Stimulated activated effector memory CD8-positive, alpha-beta T cell treated with anti-CD3 and anti-CD28 coated beads, Interleukin-12 subunit alpha, Interleukin-12 subunit beta, amount 100 ng/mL, for 72 hours (primary cell): ENCODE measurements at regions not wholly inside any gene's neighbourhood (a gene's known extent, or its start where the extent isn't known, plus 50 kb on each side); places are given as distances from the start of the nearest gene placed in this dataset.

Experiments
- ATAC-seq: fragments of 150-1000 bp; cut with Tn5 transposase; 2 replicates; pipeline ENCODE4 v1.10.0; 2021
- DNase-seq, 2 donors: peaks; one replicate each; pipeline ENCODE4 v3.0.0; 2021 to 2022; ENCODE audit warnings: low spot score in 2 of 2
- H3K27ac Mint-ChIP-seq: one replicate; pipeline ENCODE4 v1.8.0; 2022; ENCODE audit warnings: mild to moderate bottlenecking, mixed read lengths
- H3K36me3 Mint-ChIP-seq: one replicate; pipeline ENCODE4 v1.8.0; 2022; ENCODE audit warnings: mild to moderate bottlenecking, mixed read lengths
- H3K4me1 Mint-ChIP-seq: one replicate; pipeline ENCODE4 v1.8.0; 2022; ENCODE audit warnings: mixed read lengths
- H3K4me3 Mint-ChIP-seq: one replicate; pipeline ENCODE4 v1.8.0; 2022; ENCODE audit warnings: mild to moderate bottlenecking, mixed read lengths
- H3K9me3 Mint-ChIP-seq: one replicate; pipeline ENCODE4 v1.8.0; 2022; ENCODE audit warnings: mixed read lengths

GRCh38 chr5:56449071-56449640 is 216.0 kb upstream of the ANKRD55 start:
- H3K27ac Mint-ChIP-seq: no peak overlapping the region
- H3K4me3 Mint-ChIP-seq: no peak overlapping the region

DNA sequence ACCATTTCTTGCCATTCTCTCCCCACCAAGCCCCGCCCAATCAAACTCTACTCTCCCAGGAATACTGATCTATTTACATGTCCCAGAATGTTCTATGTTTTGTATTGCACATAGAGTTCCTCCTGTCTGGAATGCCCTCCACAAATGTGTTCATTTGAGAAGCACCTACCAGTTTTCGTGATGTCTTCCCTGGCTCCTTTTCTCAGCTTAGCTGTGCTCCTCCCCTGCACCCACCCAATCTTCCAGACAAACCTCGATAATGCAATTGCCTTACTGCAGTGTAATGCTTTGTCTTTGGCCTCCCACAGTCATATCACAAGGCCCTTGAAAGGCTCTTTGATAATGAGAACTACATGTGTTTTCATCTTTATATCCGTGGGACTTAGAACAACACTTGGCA is 214.5 kb upstream of the ANKRD55 start:
- no peak for ATAC-seq
- no peak for DNase-seq
- no peaks in the 10 kb centered on the region for H3K9me3 Mint-ChIP-seq
- no peaks in the 10 kb centered on the region for H3K36me3 Mint-ChIP-seq
- H3K4me1 Mint-ChIP-seq: no peaks in the 10 kb centered on the region
- no peak overlapping the region for H3K4me3 Mint-ChIP-seq
- no peak overlapping the region for H3K27ac Mint-ChIP-seq

More at GRCh38 chr5:56449071-56449640, 216.0 kb upstream of the ANKRD55 start:
- H3K9me3 Mint-ChIP-seq: no peaks in the 10 kb centered on the region
- DNase-seq (no peak), ATAC-seq (no peak)
- no peaks in the 10 kb centered on the region for H3K4me1 Mint-ChIP-seq
- no peaks in the 10 kb centered on the region for H3K36me3 Mint-ChIP-seq

GRCh38 chr5:56447232-56447631 is 214.1 kb upstream of the ANKRD55 start:
- Mint-ChIP-seq H3K4me3 (no peak overlapping the region), H3K27ac (no peak overlapping the region), H3K4me1 (no peaks in the 10 kb centered on the region), H3K36me3 (no peaks in the 10 kb centered on the region), H3K9me3 (no peaks in the 10 kb centered on the region)
- DNase-seq (no peak), ATAC-seq (no peak)

DNA sequence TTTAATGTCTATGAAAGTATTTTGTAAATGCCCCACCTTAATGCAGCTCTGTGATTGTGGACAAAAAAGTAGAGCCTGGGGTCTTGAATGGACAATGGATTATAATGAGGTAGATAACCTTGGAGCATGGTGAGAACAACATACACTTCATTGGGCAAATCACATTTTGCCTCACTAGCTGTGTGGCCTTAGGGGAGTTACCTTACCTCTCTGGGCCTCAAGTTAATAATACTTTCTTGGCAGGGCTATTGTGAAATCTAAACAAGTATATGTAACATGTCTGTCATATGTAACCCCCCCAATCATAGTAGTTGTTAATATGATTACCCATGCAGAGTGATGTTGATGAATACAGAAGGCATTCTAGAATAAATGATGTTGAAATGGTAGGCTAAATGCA is 213.6 kb upstream of the ANKRD55 start:
- no peak overlapping the region for H3K27ac Mint-ChIP-seq
- DNase-seq: no peak
- H3K36me3 Mint-ChIP-seq: no peaks in the 10 kb centered on the region
- ATAC-seq: no peak
- H3K4me1 Mint-ChIP-seq: no peaks in the 10 kb centered on the region
- H3K9me3 Mint-ChIP-seq: no peaks in the 10 kb centered on the region
- no peak overlapping the region for H3K4me3 Mint-ChIP-seq

- Mint-ChIP-seq H3K4me3 (no peak overlapping the region), H3K27ac (no peak overlapping the region), H3K4me1 (no peaks in the 10 kb centered on the region), H3K36me3 (no peaks in the 10 kb centered on the region), H3K9me3 (no peaks in the 10 kb centered on the region)
- ATAC-seq: no peak
- no peak for DNase-seq
Observed at GRCh38 chr5:56443826-56444225, 210.7 kb upstream of the ANKRD55 start.

GRCh38 chr5:56440871-56441740 is 208.0 kb upstream of the ANKRD55 start:
- Mint-ChIP-seq H3K4me1 (peaks cover 5% of the 10 kb centered on the region), H3K36me3 (no peaks in the 10 kb centered on the region), H3K27ac (no peak overlapping the region), H3K4me3 (no peak overlapping the region), H3K9me3 (no peaks in the 10 kb centered on the region)
- DNase-seq (no peak), ATAC-seq (no peak)

GRCh38 chr5:56434986-56435385 is 201.9 kb upstream of the ANKRD55 start:
- H3K9me3 Mint-ChIP-seq: no peaks in the 10 kb centered on the region
- ATAC-seq (no peak), DNase-seq (no peak)
- H3K4me1 Mint-ChIP-seq: peaks cover 6% of the 10 kb centered on the region
- no peak overlapping the region for H3K4me3 Mint-ChIP-seq
- H3K36me3 Mint-ChIP-seq: no peaks in the 10 kb centered on the region
- no peak overlapping the region for H3K27ac Mint-ChIP-seq

DNA sequence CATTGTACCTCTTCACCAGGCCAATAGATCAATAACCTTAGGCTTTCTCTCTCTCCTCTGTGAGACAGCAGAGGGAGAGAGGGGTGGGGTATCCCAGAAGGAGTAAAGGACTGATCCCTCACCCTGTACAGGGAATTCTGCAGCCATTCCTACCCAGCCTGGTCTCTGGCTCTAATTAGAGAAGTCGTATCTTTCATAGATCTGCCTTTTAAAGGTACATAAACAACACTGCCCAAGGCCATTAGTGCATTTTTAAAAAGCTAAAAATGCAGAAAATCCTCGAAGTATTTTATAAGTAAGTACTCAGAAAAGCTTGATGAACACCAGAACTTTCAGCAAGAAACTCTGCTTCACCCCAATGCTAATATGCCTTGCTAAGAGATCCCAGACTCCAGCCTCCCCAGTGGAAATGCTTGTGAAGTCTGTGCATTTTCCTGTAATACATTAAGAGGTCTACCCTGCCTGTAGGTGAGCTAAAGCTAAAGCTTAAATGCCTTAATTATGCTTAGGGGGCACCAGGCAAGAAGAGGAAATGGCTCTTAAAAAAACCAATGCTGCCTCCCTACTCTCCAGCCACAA is 200.0 kb upstream of the ANKRD55 start:
- Mint-ChIP-seq H3K27ac (no peak overlapping the region), H3K4me1 (peaks cover 6% of the 10 kb centered on the region), H3K4me3 (no peak overlapping the region), H3K9me3 (no peaks in the 10 kb centered on the region), H3K36me3 (no peaks in the 10 kb centered on the region)
- ATAC-seq (no peak), DNase-seq (no peak)

DNA sequence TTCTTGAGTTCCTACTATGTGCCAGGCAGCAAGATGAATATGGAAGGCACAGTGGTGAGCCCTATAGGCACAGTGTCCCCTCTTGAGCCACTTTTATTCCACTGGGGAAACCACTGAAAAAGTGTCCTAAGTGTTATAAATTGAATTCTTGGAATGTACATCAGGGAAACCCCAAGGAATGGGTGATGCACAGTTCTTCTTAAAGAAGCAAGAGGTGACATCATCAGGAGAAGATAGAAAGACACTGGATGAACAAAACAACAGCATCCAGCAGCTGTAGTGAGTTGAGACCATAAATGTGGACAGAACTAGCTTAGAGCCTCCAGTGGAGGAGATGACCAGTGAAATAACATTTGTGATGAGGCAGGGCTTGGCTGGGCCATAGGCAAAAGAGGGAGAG is 199.2 kb upstream of the ANKRD55 start:
- Mint-ChIP-seq H3K27ac (no peak overlapping the region), H3K4me3 (no peak overlapping the region), H3K36me3 (no peaks in the 10 kb centered on the region), H3K9me3 (no peaks in the 10 kb centered on the region), H3K4me1 (peaks cover 6% of the 10 kb centered on the region)
- ATAC-seq (no peak), DNase-seq (no peak)

GRCh38 chr5:56430422-56430821 is 197.3 kb upstream of the ANKRD55 start:
- no peaks in the 10 kb centered on the region for H3K9me3 Mint-ChIP-seq
- H3K27ac Mint-ChIP-seq: no peak overlapping the region
- DNase-seq: no peak
- H3K36me3 Mint-ChIP-seq: no peaks in the 10 kb centered on the region
- ATAC-seq: no peak
- H3K4me1 Mint-ChIP-seq: no peaks in the 10 kb centered on the region
- no peak overlapping the region for H3K4me3 Mint-ChIP-seq

GRCh38 chr5:56429110-56429561 is 196.0 kb upstream of the ANKRD55 start:
- no peak for ATAC-seq
- Mint-ChIP-seq H3K9me3 (no peaks in the 10 kb centered on the region), H3K27ac (no peak overlapping the region), H3K36me3 (no peaks in the 10 kb centered on the region), H3K4me1 (no peaks in the 10 kb centered on the region), H3K4me3 (no peak overlapping the region)
- DNase-seq: no peak

DNA sequence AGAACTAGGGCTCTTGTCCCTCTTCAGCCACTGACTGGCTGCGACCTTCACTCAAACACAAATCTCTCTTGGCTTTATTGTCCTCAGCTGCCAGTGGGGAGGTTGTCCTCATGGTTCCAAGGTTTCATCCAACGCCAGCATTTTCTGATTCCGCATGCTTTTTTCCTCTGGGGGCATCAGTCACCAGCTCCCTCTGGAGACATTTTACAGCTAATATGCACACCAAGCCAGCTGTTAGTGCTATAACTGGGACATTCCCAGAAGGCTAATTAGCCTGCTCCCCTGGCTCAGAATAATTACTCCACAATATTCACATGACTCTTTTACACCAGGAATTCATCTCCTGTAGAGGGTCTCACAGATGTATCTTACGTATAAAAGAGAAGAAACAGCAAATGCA is 193.6 kb upstream of the ANKRD55 start:
- Mint-ChIP-seq H3K9me3 (no peaks in the 10 kb centered on the region), H3K4me3 (no peak overlapping the region), H3K36me3 (no peaks in the 10 kb centered on the region), H3K4me1 (no peaks in the 10 kb centered on the region), H3K27ac (no peak overlapping the region)
- DNase-seq (no peak), ATAC-seq (no peak)

- ATAC-seq: no peak
- H3K9me3 Mint-ChIP-seq: peaks cover 15% of the 10 kb centered on the region
- H3K4me1 Mint-ChIP-seq: no peaks in the 10 kb centered on the region
- H3K27ac Mint-ChIP-seq: no peak overlapping the region
- H3K4me3 Mint-ChIP-seq: no peak overlapping the region
- DNase-seq: no peak
- no peaks in the 10 kb centered on the region for H3K36me3 Mint-ChIP-seq
Observed at GRCh38 chr5:56422076-56422762, 189.1 kb upstream of the ANKRD55 start.

GRCh38 chr5:56421246-56422075 is 188.3 kb upstream of the ANKRD55 start:
- H3K27ac Mint-ChIP-seq: no peak overlapping the region

GRCh38 chr5:56420323-56420722 is 187.2 kb upstream of the ANKRD55 start:
- H3K4me1 Mint-ChIP-seq: no peaks in the 10 kb centered on the region
- DNase-seq: no peak
- no peak overlapping the region for H3K27ac Mint-ChIP-seq
- H3K36me3 Mint-ChIP-seq: no peaks in the 10 kb centered on the region
- peaks cover 15% of the 10 kb centered on the region for H3K9me3 Mint-ChIP-seq
- no peak for ATAC-seq
- no peak overlapping the region for H3K4me3 Mint-ChIP-seq

More at GRCh38 chr5:56421246-56422075, 188.3 kb upstream of the ANKRD55 start:
- Mint-ChIP-seq H3K4me1 (no peaks in the 10 kb centered on the region), H3K9me3 (peaks cover 15% of the 10 kb centered on the region), H3K4me3 (no peak overlapping the region), H3K36me3 (no peaks in the 10 kb centered on the region)
- ATAC-seq (no peak), DNase-seq (no peak)
